Panc1 (cell line): ENCODE measurements at regions not wholly inside any gene's neighbourhood (a gene's known extent, or its start where the extent isn't known, plus 50 kb on each side); places are given as distances from the start of the nearest gene placed in this dataset.

Experiments used
- ATAC-seq: fragments of 200-7000 bp; cut with Tn5 transposase; 2 replicates; pipeline ENCODE4 v1.9.1; 2020; ENCODE audit warnings: mild to moderate bottlenecking, moderate library complexity
- BruUV-seq: library from RNA; stranded (reverse); fragments of 400-500 nt; replicated peaks from 2 replicates; lab custom pipeline; 2021; lab: Mats Ljungman, UMichigan
- CTCF ChIA-PET: fragments of 300-600 bp; sonication (Branson Sonifier 250); formaldehyde crosslinking; loops from one replicate; lab custom pipeline; 2022; ENCODE audit warnings: antibody characterized with exemption; lab: Charles Lee
- POLR2A ChIA-PET: fragments of 300-600 bp; sonication (Branson Sonifier 250); formaldehyde crosslinking; loops from one replicate; lab custom pipeline; 2022; ENCODE audit warnings: antibody characterized with exemption; lab: Charles Lee
- DNase-seq: peaks from one replicate; pipeline ENCODE4 v3.0.0-alpha.2; 2010; ENCODE audit warnings: low read depth, low spot score
- H3K27ac ChIP-seq: 2 replicates; pipeline ENCODE4 v1.5.1; 2011; ENCODE audit warnings: mild to moderate bottlenecking, low read length, inconsistent platforms
- H3K27me3 ChIP-seq: fragments of 200-500 bp; sonication (Bioruptor generic); 2 replicates; pipeline ENCODE4 v1.6.0; 2014; ENCODE audit warnings: low read length, inconsistent platforms; ENCODE audit not compliant: control insufficient read depth, insufficient read depth
- H3K36me3 ChIP-seq: fragments of 200-500 bp; sonication (Bioruptor generic); 2 replicates; pipeline ENCODE4 v1.5.1; 2014; ENCODE audit warnings: inconsistent platforms, mild to moderate bottlenecking, low read length, moderate library complexity; ENCODE audit not compliant: control insufficient read depth, insufficient read depth
- H3K4me1 ChIP-seq: 2 replicates; pipeline ENCODE4 v1.5.1; 2011; ENCODE audit warnings: inconsistent platforms, mild to moderate bottlenecking, low read length, moderate library complexity; ENCODE audit not compliant: control insufficient read depth, insufficient read depth
- H3K4me3 ChIP-seq, 2 experiments: 2 replicates each; pipeline ENCODE4 v1.5.1; 2011 to 2012; ENCODE audit warnings: low read depth in 2 of 2, low read length in 2 of 2, mild to moderate bottlenecking in 2 of 2, inconsistent platforms in 1 of 2, moderate library complexity in 1 of 2
- H3K9me3 ChIP-seq: fragments of 200-500 bp; sonication (Bioruptor generic); 2 replicates; pipeline ENCODE4 v1.5.1; 2014; ENCODE audit warnings: low read depth, mild to moderate bottlenecking, inconsistent platforms, low read length, moderate library complexity; ENCODE audit not compliant: control insufficient read depth, insufficient read depth
- CTCF ChIP-seq: fragments of 450-650 bp; IDR thresholded peaks from 2 replicates; pipeline ENCODE4 v1.5.1; 2017; ENCODE audit warnings: mild to moderate bottlenecking
- POLR2AphosphoS5 ChIP-seq: IDR thresholded peaks from 2 replicates; pipeline ENCODE4 v1.6.1; 2012; ENCODE audit warnings: mild to moderate bottlenecking, low read depth, low read length, moderate library complexity
- REST ChIP-seq, 2 experiments: IDR thresholded peaks; 2 replicates each; pipeline ENCODE4 v1.6.1; 2011 to 2012; ENCODE audit warnings: low read depth in 2 of 2, control low read depth in 1 of 2, low read length in 1 of 2, mild to moderate bottlenecking in 1 of 2, moderate library complexity in 1 of 2; ENCODE audit not compliant: insufficient read depth in 1 of 2
- SIN3A ChIP-seq: IDR thresholded peaks from 2 replicates; pipeline ENCODE4 v1.6.1; 2012; ENCODE audit warnings: low read depth, mild to moderate bottlenecking, low read length, moderate library complexity, borderline replicate concordance; ENCODE audit not compliant: insufficient read depth
- TCF7L2 ChIP-seq: IDR thresholded peaks from 2 replicates; pipeline ENCODE4 v1.6.1; 2011; ENCODE audit warnings: mild to moderate bottlenecking, low read depth, low read length, inconsistent platforms
- in situ Hi-C: cut with HindIII; loops from 2 replicates; pipeline ENCODE4 v1.10.0; 2016; ENCODE audit warnings: low sequenced_read_pairs, low pct_unique_long_range_greater_than_20kb
- intact Hi-C: fragments of 100-400 bp; cut with micrococcal nuclease; formaldehyde crosslinking; loops from one replicate; pipeline ENCODE4 v1.10.0; 2022; ENCODE audit not compliant: unreplicated experiment

GRCh38 chr4:152189451-152190179 lies 346.3 kb downstream of the FBXW7 start:
- intact Hi-C loops (no loop called here), in situ Hi-C loops (no loop called here)
- no peaks in the 10 kb centered on the region for H3K4me1 ChIP-seq
- no peak overlapping the region for H3K27ac ChIP-seq
- H3K27me3 ChIP-seq = no peaks in the 10 kb centered on the region
- ATAC-seq = no peak
- no peak for DNase-seq
- POLR2A ChIA-PET = no interaction called here
- H3K4me3 ChIP-seq = no peak overlapping the region
- CTCF ChIA-PET = no interaction called here
- no peaks in the 10 kb centered on the region for H3K9me3 ChIP-seq
- H3K36me3 ChIP-seq = no peaks in the 10 kb centered on the region
- TF ChIP-seq TCF7L2 (no peak), POLR2AphosphoS5 (no peak), CTCF (no peak), SIN3A (no peak), REST (IDR thresholded peaks at IDR 0.05; ENCODE audit: insufficient read depth in 1 of 2, low read depth in 2 of 2, low read length in 1 of 2) (no peak)
- no TSS peak for BruUV-seq

GRCh38 chr4:152188801-152189200 lies 347.1 kb downstream of the FBXW7 start:
- ChIA-PET CTCF (no interaction called here), POLR2A (no interaction called here)
- intact Hi-C loops (no loop called here), in situ Hi-C loops (no loop called here)
- no peaks in the 10 kb centered on the region for H3K27me3 ChIP-seq
- H3K4me1 ChIP-seq = no peaks in the 10 kb centered on the region
- BruUV-seq = no TSS peak
- DNase-seq (no peak), ATAC-seq (no peak)
- TF ChIP-seq TCF7L2 (no peak), POLR2AphosphoS5 (no peak)
- no peaks in the 10 kb centered on the region for H3K9me3 ChIP-seq
- no peaks in the 10 kb centered on the region for H3K36me3 ChIP-seq
- no peak overlapping the region for H3K4me3 ChIP-seq
- H3K27ac ChIP-seq = no peak overlapping the region

- DNase-seq = no peak
- Histone ChIP-seq H3K27ac (no peak overlapping the region), H3K36me3 (no peaks in the 10 kb centered on the region), H3K4me3 (no peak overlapping the region), H3K4me1 (no peaks in the 10 kb centered on the region), H3K9me3 (no peaks in the 10 kb centered on the region), H3K27me3 (no peaks in the 10 kb centered on the region)
- intact Hi-C loops = no loop called here
- TF ChIP-seq POLR2AphosphoS5 (no peak), TCF7L2 (no peak), CTCF (no peak), REST (IDR thresholded peaks at IDR 0.05; ENCODE audit: insufficient read depth in 1 of 2, low read depth in 2 of 2, low read length in 1 of 2) (no peak), SIN3A (no peak)
- in situ Hi-C loops = no loop called here
- POLR2A ChIA-PET = no interaction called here
- no peak for ATAC-seq
- no TSS peak for BruUV-seq
- CTCF ChIA-PET = no interaction called here
These were observed 348.2 kb downstream of the FBXW7 start for GRCh38 chr4:152187693-152188092.
